WERI-Rb-1 (cell line): ENCODE measurements at regions not wholly inside any gene's neighbourhood (a gene's known extent, or its start where the extent isn't known, plus 50 kb on each side); places are given as distances from the start of the nearest gene placed in this dataset.

Experiments used
- DNase-seq: peaks from one replicate; pipeline ENCODE4 v3.0.0-alpha.2; 2020
- H3K27ac ChIP-seq: fragments of 250-450 bp; sonication (Bioruptor Pico); 2 replicates; pipeline ENCODE4 v1.5.1; 2020; ENCODE audit warnings: mild to moderate bottlenecking, moderate library complexity
- H3K27me3 ChIP-seq: fragments of 250-450 bp; sonication (Bioruptor Pico); 2 replicates; pipeline ENCODE4 v1.5.1; 2021; ENCODE audit warnings: mild to moderate bottlenecking, low read depth, moderate library complexity; ENCODE audit not compliant: insufficient read depth, severe bottlenecking
- H3K36me3 ChIP-seq: fragments of 250-450 bp; sonication (Bioruptor Pico); 2 replicates; pipeline ENCODE4 v1.5.1; 2020; ENCODE audit warnings: mild to moderate bottlenecking, moderate library complexity
- H3K4me3 ChIP-seq: 2 replicates; pipeline ENCODE4 v1.5.1; 2011; ENCODE audit warnings: low read depth, mild to moderate bottlenecking, control low read depth, low read length
- H3K9me3 ChIP-seq: fragments of 250-450 bp; sonication (Bioruptor Pico); 2 replicates; pipeline ENCODE4 v1.5.1; 2021; ENCODE audit warnings: mild to moderate bottlenecking, moderate library complexity; ENCODE audit not compliant: severe bottlenecking
- CTCF ChIP-seq: IDR thresholded peaks from 2 replicates; pipeline ENCODE4 v1.5.1; 2011; ENCODE audit warnings: low read depth, mild to moderate bottlenecking, control low read depth, inconsistent platforms, low read length

DNA sequence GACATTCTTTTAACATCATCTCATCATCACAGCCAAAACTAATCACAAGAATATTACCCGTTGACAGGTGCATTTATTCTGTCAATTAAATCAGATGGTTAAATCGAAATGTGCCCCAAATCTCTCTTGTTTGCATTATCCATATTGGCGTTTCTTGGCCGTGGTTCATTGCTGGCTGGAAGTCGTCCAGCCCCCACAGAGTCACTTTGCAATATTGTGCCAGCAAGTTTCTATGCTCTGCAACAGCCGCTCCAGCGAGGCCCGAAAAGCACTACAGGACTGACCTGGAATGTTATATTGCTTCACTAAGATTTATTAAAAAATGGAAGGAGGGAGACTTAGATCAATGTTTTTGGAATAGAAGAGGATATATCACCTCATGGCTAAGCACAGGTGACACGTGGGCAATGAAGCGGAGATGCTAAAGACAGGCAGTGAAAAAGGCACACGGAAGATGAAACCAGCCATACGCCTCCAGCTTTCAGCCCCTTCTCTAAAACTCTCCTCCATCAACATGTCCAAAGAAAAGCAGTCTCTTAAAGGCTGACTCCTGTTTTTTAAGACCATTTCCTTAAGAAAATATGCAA is 176.8 kb upstream of the VRK2 start:
- Histone ChIP-seq H3K9me3 (no peaks in the 10 kb centered on the region), H3K27ac (no peak overlapping the region), H3K36me3 (no peaks in the 10 kb centered on the region), H3K4me3 (no peak overlapping the region), H3K27me3 (no peaks in the 10 kb centered on the region)
- TF ChIP-seq CTCF: no peak
- DNase-seq: no peak

DNA sequence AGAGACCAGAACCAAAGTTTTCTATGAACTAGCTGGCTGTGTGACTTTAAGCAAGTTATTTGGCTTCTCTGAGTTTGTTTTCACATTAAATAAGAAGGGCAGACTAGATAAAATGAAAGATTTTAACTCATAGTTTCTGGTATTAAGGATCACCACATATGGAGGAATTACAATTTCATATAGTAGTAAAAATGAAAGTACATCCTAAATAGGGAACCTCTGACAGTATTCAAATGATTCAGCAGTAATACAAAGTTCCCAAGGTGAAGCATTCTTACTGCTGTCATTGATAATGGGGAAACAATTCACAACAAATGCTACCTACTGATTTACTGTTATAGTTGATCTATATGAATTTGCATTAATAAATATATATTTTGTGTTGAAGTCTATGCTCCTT is 170.3 kb upstream of the VRK2 start:
- H3K27me3 ChIP-seq: no peaks in the 10 kb centered on the region
- no peaks in the 10 kb centered on the region for H3K36me3 ChIP-seq
- H3K4me3 ChIP-seq: no peak overlapping the region
- no peak overlapping the region for H3K27ac ChIP-seq
- no peaks in the 10 kb centered on the region for H3K9me3 ChIP-seq
- DNase-seq: no peak
- no peak for TF ChIP-seq CTCF

- TF ChIP-seq CTCF: no peak
- Histone ChIP-seq H3K27me3 (no peaks in the 10 kb centered on the region), H3K4me3 (no peak overlapping the region), H3K36me3 (no peaks in the 10 kb centered on the region), H3K27ac (no peak overlapping the region), H3K9me3 (no peaks in the 10 kb centered on the region)
- no peak for DNase-seq
These were observed 168.8 kb upstream of the VRK2 start for GRCh38 chr2:57877811-57878170.

DNA sequence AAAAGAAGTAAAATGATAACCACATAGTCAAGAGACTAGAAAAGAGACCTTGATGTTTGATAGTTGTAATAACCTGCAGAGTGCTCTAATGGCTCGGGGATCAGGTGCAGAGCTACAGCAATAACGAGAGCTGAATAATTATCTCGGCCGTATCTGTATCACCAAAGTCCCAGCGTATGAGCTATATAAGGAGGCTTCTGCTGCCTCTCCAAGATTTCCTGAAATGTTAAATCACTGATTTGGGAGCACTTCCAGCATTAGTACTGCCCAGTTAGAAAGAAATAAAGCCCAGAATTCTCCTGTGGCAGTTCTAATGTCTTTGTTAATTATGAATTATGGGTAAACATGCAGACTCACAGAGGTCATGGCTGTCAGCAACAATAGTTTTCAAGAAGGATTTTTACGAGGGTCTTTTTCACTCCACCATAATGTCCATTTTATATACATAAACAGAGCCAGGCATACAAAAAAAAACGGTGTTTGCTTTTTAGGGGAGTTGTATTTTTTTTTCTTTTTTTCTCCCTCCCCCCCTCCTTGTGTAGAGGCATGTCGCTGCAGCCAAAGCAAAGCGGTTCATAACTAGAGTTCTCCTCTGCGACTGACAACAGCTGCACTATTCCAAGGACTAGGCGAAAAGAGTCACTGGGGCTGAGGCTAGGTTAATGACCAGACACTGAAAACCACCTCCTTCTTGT is 168.3 kb upstream of the VRK2 start:
- TF ChIP-seq CTCF: no peak
- Histone ChIP-seq H3K9me3 (no peaks in the 10 kb centered on the region), H3K4me3 (no peak overlapping the region), H3K27ac (no peak overlapping the region), H3K27me3 (no peaks in the 10 kb centered on the region), H3K36me3 (no peaks in the 10 kb centered on the region)
- DNase-seq: no peak

GRCh38 chr2:57878866-57879210 is 167.8 kb upstream of the VRK2 start:
- Histone ChIP-seq H3K27ac (no peak overlapping the region), H3K4me3 (no peak overlapping the region), H3K36me3 (no peaks in the 10 kb centered on the region), H3K9me3 (no peaks in the 10 kb centered on the region), H3K27me3 (no peaks in the 10 kb centered on the region)
- DNase-seq: no peak
- no peak for TF ChIP-seq CTCF

- no peak for DNase-seq
- Histone ChIP-seq H3K36me3 (no peaks in the 10 kb centered on the region), H3K27ac (no peak overlapping the region), H3K9me3 (no peaks in the 10 kb centered on the region), H3K4me3 (no peak overlapping the region), H3K27me3 (no peaks in the 10 kb centered on the region)
- no peak for TF ChIP-seq CTCF
These were observed 166.2 kb upstream of the VRK2 start for GRCh38 chr2:57880446-57880845.
